ENCODE measurements at regions not wholly inside any gene's neighbourhood (a gene's known extent, or its start where the extent isn't known, plus 50 kb on each side); places are given as distances from the start of the nearest gene placed in this dataset.

DNA sequence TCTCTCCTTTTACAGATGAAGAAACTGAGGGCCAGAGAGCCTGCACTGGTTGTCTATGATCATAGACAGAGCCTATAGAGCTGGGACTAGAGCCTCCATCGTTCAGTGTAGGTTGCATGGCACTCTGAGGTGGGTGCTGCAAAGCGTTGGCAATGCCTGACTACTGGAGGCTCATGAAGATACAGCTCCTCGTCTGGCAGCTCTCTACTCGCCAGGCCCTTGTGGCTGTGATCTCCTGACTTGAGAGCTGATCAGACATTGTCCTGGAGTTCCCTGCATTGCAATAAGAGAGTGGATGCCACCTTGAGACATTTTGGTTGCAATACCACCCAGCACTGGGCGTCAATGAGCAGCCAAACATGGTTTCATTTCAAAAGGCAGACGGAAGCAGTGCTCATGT is 270.1 kb upstream of the ARID1B start:
- H3K27ac ChIP-seq = no peak overlapping the region
- intact Hi-C loops (cut with DNase I) = no loop called here
- H3K4me1 ChIP-seq = no peaks in the 10 kb centered on the region
- no peak for DNase-seq (ENCODE audit: low spot score in 2 of 2)
- H3K36me3 ChIP-seq = no peaks in the 10 kb centered on the region
- H3K4me3 ChIP-seq = no peak overlapping the region
- no peaks in the 10 kb centered on the region for H3K27me3 ChIP-seq
- TF ChIP-seq, protein P1, sequence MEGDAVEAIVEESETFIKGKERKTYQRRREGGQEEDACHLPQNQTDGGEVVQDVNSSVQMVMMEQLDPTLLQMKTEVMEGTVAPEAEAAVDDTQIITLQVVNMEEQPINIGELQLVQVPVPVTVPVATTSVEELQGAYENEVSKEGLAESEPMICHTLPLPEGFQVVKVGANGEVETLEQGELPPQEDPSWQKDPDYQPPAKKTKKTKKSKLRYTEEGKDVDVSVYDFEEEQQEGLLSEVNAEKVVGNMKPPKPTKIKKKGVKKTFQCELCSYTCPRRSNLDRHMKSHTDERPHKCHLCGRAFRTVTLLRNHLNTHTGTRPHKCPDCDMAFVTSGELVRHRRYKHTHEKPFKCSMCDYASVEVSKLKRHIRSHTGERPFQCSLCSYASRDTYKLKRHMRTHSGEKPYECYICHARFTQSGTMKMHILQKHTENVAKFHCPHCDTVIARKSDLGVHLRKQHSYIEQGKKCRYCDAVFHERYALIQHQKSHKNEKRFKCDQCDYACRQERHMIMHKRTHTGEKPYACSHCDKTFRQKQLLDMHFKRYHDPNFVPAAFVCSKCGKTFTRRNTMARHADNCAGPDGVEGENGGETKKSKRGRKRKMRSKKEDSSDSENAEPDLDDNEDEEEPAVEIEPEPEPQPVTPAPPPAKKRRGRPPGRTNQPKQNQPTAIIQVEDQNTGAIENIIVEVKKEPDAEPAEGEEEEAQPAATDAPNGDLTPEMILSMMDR (IDR thresholded peaks at IDR 0.05) = no peak
- H3K9me3 ChIP-seq = no peaks in the 10 kb centered on the region

DNA sequence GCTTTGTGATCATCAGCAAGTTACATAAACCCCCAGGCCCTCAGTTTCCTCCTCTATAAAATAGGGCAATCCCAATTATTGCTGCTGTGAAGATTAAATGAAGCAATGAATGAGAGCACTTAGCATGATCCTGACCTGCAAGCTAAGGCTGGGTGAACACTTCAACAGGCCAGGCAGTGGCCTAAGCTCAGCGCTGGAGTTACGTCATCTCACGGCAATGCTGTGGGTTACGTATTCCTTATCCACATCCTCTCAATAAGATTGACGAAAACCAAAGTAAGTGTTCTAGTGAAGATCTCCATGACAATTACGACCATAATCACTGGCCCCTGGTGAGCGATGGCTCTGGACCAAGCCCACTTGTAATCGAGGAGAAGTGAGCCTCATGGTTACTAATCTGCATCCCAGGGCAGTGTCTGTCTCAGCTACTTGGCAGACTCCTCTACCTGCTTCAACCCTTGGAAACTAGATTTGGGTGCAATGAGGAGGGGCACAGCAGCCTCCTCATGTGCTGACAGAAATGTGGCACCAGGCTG is 274.1 kb upstream of the ARID1B start:
- DNase-seq (ENCODE audit: low spot score in 2 of 2) = no peak

DNA sequence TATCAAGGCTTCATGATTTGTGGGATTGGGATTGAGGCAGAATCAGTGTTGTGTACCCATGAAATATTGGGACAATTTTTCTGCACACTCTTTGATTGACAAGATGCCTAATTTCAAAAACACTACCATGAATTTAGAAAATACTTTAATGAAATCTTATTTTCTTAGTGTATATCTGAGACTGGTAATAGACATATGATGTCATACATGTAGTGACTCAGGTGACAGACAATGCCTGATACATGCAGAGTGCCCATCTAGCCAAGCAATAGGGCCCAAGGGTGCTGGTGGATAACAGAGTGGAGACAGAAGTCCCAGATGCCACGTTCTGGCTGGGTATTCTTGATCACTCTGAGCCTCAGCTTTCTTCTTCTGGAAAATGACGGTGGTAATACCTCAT is 279.6 kb upstream of the ARID1B start:
- Histone ChIP-seq H3K27ac (no peak overlapping the region), H3K36me3 (no peaks in the 10 kb centered on the region), H3K4me1 (no peaks in the 10 kb centered on the region), H3K27me3 (no peaks in the 10 kb centered on the region), H3K4me3 (no peak overlapping the region), H3K9me3 (no peaks in the 10 kb centered on the region)
- TF ChIP-seq, protein P1 (IDR thresholded peaks at IDR 0.05) = no peak
- intact Hi-C loops (cut with DNase I) = no loop called here
- DNase-seq (ENCODE audit: low spot score in 2 of 2) = no peak

More for the DNA sequence above, 274.1 kb upstream of the ARID1B start:
- intact Hi-C loops (cut with DNase I) = no loop called here
- H3K36me3 ChIP-seq = no peaks in the 10 kb centered on the region
- TF ChIP-seq, protein P1 (IDR thresholded peaks at IDR 0.05) = no peak
- H3K4me3 ChIP-seq = no peak overlapping the region
- no peak overlapping the region for H3K27ac ChIP-seq
- H3K4me1 ChIP-seq = no peaks in the 10 kb centered on the region
- H3K9me3 ChIP-seq = no peaks in the 10 kb centered on the region
- no peaks in the 10 kb centered on the region for H3K27me3 ChIP-seq

DNA sequence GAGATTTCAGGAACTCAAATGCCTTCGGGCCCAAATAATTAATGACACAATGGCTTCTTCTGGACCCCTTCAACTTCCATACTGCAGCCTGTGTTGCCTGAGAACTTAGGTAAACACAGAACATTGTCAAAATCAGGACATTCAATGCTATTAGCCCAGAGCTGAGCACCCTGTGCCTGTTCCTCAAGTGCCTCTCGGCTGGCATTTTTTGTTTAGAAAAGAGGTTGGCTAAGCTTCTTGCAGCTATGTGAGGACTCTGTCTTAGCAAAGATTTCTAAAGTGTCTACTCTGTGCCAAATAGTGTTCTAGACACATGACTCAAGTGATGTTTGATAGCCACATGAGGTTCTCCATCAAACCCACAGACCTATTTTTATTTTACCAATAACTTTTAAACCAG is 289.3 kb upstream of the ARID1B start:
- H3K27me3 ChIP-seq = no peaks in the 10 kb centered on the region
- TF ChIP-seq, protein P1 (IDR thresholded peaks at IDR 0.05) = no peak
- H3K36me3 ChIP-seq = no peaks in the 10 kb centered on the region
- DNase-seq (ENCODE audit: low spot score in 2 of 2) = no peak
- no peak overlapping the region for H3K27ac ChIP-seq
- H3K9me3 ChIP-seq = no peaks in the 10 kb centered on the region
- H3K4me3 ChIP-seq = no peak overlapping the region
- intact Hi-C loops (cut with DNase I) = no loop called here
- no peaks in the 10 kb centered on the region for H3K4me1 ChIP-seq

DNA sequence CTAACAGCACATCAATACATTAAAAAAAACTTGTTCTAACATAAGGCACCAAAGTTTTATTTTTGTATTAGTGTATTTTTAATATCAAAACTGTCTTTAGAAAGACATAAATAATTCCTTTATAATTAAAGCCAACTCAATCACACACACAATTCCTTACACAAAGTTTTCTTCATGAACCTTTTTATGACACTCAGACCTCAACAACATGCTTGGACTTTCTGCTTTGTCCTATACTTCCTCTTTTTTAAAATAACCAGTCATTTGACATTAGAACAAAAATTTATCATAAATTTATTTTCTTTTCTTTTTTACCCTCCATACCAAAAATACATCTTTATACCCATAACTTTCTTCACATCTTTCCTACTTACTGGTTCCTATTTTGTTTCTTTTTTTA is 292.0 kb upstream of the ARID1B start:
- H3K9me3 ChIP-seq = no peaks in the 10 kb centered on the region
- intact Hi-C loops (cut with DNase I) = no loop called here
- no peak overlapping the region for H3K4me3 ChIP-seq
- no peaks in the 10 kb centered on the region for H3K4me1 ChIP-seq
- H3K27me3 ChIP-seq = no peaks in the 10 kb centered on the region
- TF ChIP-seq, protein P1 (IDR thresholded peaks at IDR 0.05) = no peak
- DNase-seq (ENCODE audit: low spot score in 2 of 2) = no peak
- H3K27ac ChIP-seq = no peak overlapping the region
- H3K36me3 ChIP-seq = no peaks in the 10 kb centered on the region

Measured in ascending aorta (tissue), 2 donors.